ENCODE measurements at regions not wholly inside any gene's neighbourhood (a gene's known extent, or its start where the extent isn't known, plus 50 kb on each side); places are given as distances from the start of the nearest gene placed in this dataset.

GRCh38 chr22:48588878-48589450 lies 1238.7 kb downstream of the BRD1 start:
- Histone ChIP-seq H3K4me3 (ENCODE audit: insufficient read depth, low read depth, low read length) (no peak overlapping the region), H3K56ac (ENCODE audit: extremely low read depth, insufficient read depth, low read length) (no peak overlapping the region), H2BK5ac (ENCODE audit: low read depth, low read length, poor library complexity, severe bottlenecking) (no peak overlapping the region), H3K9me1 (ENCODE audit: insufficient read depth, low read length) (no peaks in the 10 kb centered on the region), H2AFZ (replicated peaks; ENCODE audit: low read length, poor library complexity) (no peak overlapping the region), H3K23ac (ENCODE audit: low read depth, low read length) (no peak overlapping the region), H3K27me3 (ENCODE audit: control insufficient read depth, insufficient read depth, low read length) (no peaks in the 10 kb centered on the region), H3K4me1 (ENCODE audit: control insufficient read depth, insufficient read depth, low read length) (no peaks in the 10 kb centered on the region), H2BK20ac (ENCODE audit: low read depth, low read length) (no peak overlapping the region), H3K27ac (ENCODE audit: insufficient read depth, low read length) (no peak overlapping the region), H2AK9ac (replicated peaks; ENCODE audit: low read depth, low read length, poor library complexity) (no peak overlapping the region), H3K18ac (ENCODE audit: low read depth, low read length) (no peak overlapping the region), H3K4ac (ENCODE audit: low read depth, low read length) (no peak overlapping the region), H4K91ac (ENCODE audit: insufficient read depth, low read depth, low read length) (no peak overlapping the region), H2BK15ac (ENCODE audit: low read depth, low read length) (no peak overlapping the region), H3K36me3 (ENCODE audit: control insufficient read depth, insufficient read depth, low read length) (no peaks in the 10 kb centered on the region), H4K5ac (ENCODE audit: low read depth, low read length) (no peak overlapping the region), H3K4me2 (ENCODE audit: low read depth, low read length) (no peak overlapping the region), H3K9me3 (ENCODE audit: control insufficient read depth, insufficient read depth, low read length) (peaks cover 55% of the 10 kb centered on the region), H2AK5ac (ENCODE audit: low read depth, low read length) (no peak overlapping the region), H4K8ac (ENCODE audit: low read depth in 2 of 2, low read length in 2 of 2) (no peak overlapping the region), H3K79me1 (ENCODE audit: low read depth in 1 of 2, low read length in 2 of 2) (no peaks in the 10 kb centered on the region), H3K9ac (ENCODE audit: low read depth, low read length) (no peak overlapping the region), H4K20me1 (ENCODE audit: insufficient read depth, low read length) (no peaks in the 10 kb centered on the region), H3K14ac (replicated peaks; ENCODE audit: low read depth, low read length) (no peak overlapping the region), H2BK120ac (ENCODE audit: low read depth, low read length) (no peak overlapping the region)
- no peak for DNase-seq
- TF ChIP-seq MXI1 (IDR thresholded peaks at IDR 0.05; ENCODE audit: borderline replicate concordance, low read depth, low read length) = no peak
- TF ChIP-seq NFE2L2 (IDR thresholded peaks at IDR 0.05; ENCODE audit: low read depth, low read length) = no peak
- TF ChIP-seq MAZ (IDR thresholded peaks at IDR 0.05; ENCODE audit: borderline replicate concordance, low read depth, low read length) = no peak
- no peak for TF ChIP-seq CHD1 (IDR thresholded peaks at IDR 0.05; ENCODE audit: low read depth, low read length)
- TF ChIP-seq MAFK (IDR thresholded peaks at IDR 0.05; ENCODE audit: low read depth, low read length) = no peak
- no peak for TF ChIP-seq RCOR1 (IDR thresholded peaks at IDR 0.05; ENCODE audit: insufficient replicate concordance, low read length)
- no peak for TF ChIP-seq RAD21 (IDR thresholded peaks at IDR 0.05; ENCODE audit: low read length)
- BruUV-seq (replicated peaks) = no TSS peak
- intact Hi-C loops (cut with micrococcal nuclease) (no loop called here), in situ Hi-C loops (cut with MboI; ENCODE audit: low sequenced_read_pairs) (no loop called here), dilution Hi-C loops (cut with HindIII; ENCODE audit: low sequenced_read_pairs, unreplicated experiment) (no loop called here)
- ChIA-PET POLR2A (ENCODE audit: unreplicated experiment) (no interaction called here), CTCF (no interaction called here)
- ATAC-seq (ENCODE audit: low read depth) = no peak
- WGBS, 2 experiments (ENCODE audit: extremely low coverage in 2 of 2, insufficient read length in 1 of 2) = 100% methylated on average over 1 of the region's 9 CpGs; no CpG with 5 or more reads in 1 of the 2 experiments

All from IMR-90 (cell line).